OCI-LY7 (cell line): ENCODE measurements at regions not wholly inside any gene's neighbourhood (a gene's known extent, or its start where the extent isn't known, plus 50 kb on each side); places are given as distances from the start of the nearest gene placed in this dataset.

ENCODE experiments used
- BruUV-seq: library from RNA; stranded (reverse); fragments of 400-500 nt; replicated peaks from 2 replicates; lab custom pipeline; 2021; lab: Mats Ljungman, UMichigan
- CTCF ChIA-PET: fragments of 300-600 bp; sonication (Branson Sonifier 250); formaldehyde crosslinking; loops from one replicate; lab custom pipeline; 2022; ENCODE audit warnings: antibody characterized with exemption; ENCODE audit not compliant: unreplicated experiment; lab: Charles Lee
- POLR2A ChIA-PET: fragments of 300-600 bp; sonication (Branson Sonifier 250); formaldehyde crosslinking; loops from one replicate; lab custom pipeline; 2022; ENCODE audit warnings: antibody characterized with exemption; lab: Charles Lee
- DNase-seq: peaks from one replicate; pipeline ENCODE4 v3.0.0-alpha.2; 2015; ENCODE audit warnings: low spot score
- H2AFZ ChIP-seq: fragments of 200-600 bp; sonication (generic), shearing (Covaris generic); 2 replicates; pipeline ENCODE4 v1.6.1; 2014; ENCODE audit warnings: mild to moderate bottlenecking, antibody characterized with exemption, low read length, moderate library complexity
- H3K27ac ChIP-seq: fragments of 200-600 bp; sonication (generic); 2 replicates; pipeline ENCODE4 v1.5.1; 2014; ENCODE audit warnings: mixed run types, low read depth, mild to moderate bottlenecking, moderate library complexity, low read length, inconsistent platforms; ENCODE audit not compliant: poor library complexity, severe bottlenecking
- H3K36me3 ChIP-seq: fragments of 200-600 bp; sonication (generic); 2 replicates; pipeline ENCODE4 v1.6.1; 2014; ENCODE audit warnings: mild to moderate bottlenecking, antibody characterized with exemption, low read length, moderate library complexity, mixed read lengths; ENCODE audit not compliant: insufficient read depth
- H3K4me1 ChIP-seq: fragments of 200-600 bp; sonication (generic); 2 replicates; pipeline ENCODE4 v1.5.1; 2014; ENCODE audit warnings: mild to moderate bottlenecking, low read length; ENCODE audit not compliant: insufficient read depth, poor library complexity, severe bottlenecking
- H3K4me2 ChIP-seq: fragments of 200-600 bp; sonication (generic); 2 replicates; pipeline ENCODE4 v1.6.1; 2014; ENCODE audit warnings: mild to moderate bottlenecking, low read length
- H3K4me3 ChIP-seq: fragments of 200-600 bp; sonication (generic); 2 replicates; pipeline ENCODE4 v1.5.1; 2014; ENCODE audit warnings: mild to moderate bottlenecking, low read depth, low read length; ENCODE audit not compliant: poor library complexity, severe bottlenecking
- H3K79me2 ChIP-seq: fragments of 200-600 bp; sonication (generic); 2 replicates; pipeline ENCODE4 v1.6.1; 2016; ENCODE audit warnings: low read depth, mild to moderate bottlenecking, low read length, moderate library complexity, mixed read lengths; ENCODE audit not compliant: insufficient read depth
- H3K9me2 ChIP-seq: fragments of 200-600 bp; sonication (generic); 2 replicates; pipeline ENCODE4 v1.6.1; 2016; ENCODE audit warnings: mild to moderate bottlenecking, low read length, mixed read lengths; ENCODE audit not compliant: insufficient read depth
- H3K9me3 ChIP-seq: fragments of 200-600 bp; sonication (generic); 2 replicates; pipeline ENCODE4 v1.6.1; 2014; ENCODE audit warnings: mild to moderate bottlenecking, mixed run types, low read length, mixed read lengths
- H4K20me1 ChIP-seq: fragments of 200-600 bp; sonication (generic); 2 replicates; pipeline ENCODE4 v1.6.1; 2014; ENCODE audit warnings: mild to moderate bottlenecking, antibody characterized with exemption, low read length, moderate library complexity, mixed read lengths; ENCODE audit not compliant: insufficient read depth
- EZH2phosphoT487 ChIP-seq: fragments of 200-600 bp; sonication (generic); IDR thresholded peaks from 2 replicates; pipeline ENCODE4 v1.6.1; 2018; ENCODE audit warnings: low read depth, borderline replicate concordance, mild to moderate bottlenecking, mixed run types, antibody characterized with exemption, low read length, moderate library complexity, mixed read lengths
- intact Hi-C: fragments of 100-400 bp; cut with micrococcal nuclease; formaldehyde crosslinking; loops from one replicate; pipeline ENCODE4 v1.10.0; 2022; ENCODE audit not compliant: unreplicated experiment
- TF ChIP-seq, protein P1 (sequence below): fragments of 200-600 bp; sonication (generic); conservative IDR thresholded peaks from 2 replicates; pipeline ENCODE4 v1.5.1; 2014; ENCODE audit warnings: mild to moderate bottlenecking, antibody characterized with exemption, low read length, moderate library complexity, mixed read lengths

DNA sequence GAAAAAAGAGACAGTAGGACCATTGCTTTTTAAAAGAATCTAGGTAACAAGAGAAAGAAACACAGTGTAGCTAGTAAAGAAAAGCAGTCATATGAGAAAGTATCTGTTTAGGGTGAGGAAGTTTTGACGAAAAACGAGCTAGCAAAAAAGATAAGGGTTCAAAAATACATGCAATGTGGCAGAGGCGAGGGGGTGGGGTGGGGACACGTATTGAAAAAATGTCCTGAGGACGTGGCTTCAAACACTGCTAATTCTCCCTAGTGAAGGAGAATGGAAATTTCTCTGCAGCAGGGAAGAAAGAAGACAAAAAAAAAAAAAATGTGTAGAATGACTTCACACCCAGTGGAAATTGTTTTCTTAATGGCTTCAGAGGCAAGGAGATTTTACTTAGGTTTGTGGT, 856.4 kb upstream of the INTU start:
- H2AFZ ChIP-seq = no peak overlapping the region
- no peak for TF ChIP-seq EZH2phosphoT487
- TF ChIP-seq, protein P1, sequence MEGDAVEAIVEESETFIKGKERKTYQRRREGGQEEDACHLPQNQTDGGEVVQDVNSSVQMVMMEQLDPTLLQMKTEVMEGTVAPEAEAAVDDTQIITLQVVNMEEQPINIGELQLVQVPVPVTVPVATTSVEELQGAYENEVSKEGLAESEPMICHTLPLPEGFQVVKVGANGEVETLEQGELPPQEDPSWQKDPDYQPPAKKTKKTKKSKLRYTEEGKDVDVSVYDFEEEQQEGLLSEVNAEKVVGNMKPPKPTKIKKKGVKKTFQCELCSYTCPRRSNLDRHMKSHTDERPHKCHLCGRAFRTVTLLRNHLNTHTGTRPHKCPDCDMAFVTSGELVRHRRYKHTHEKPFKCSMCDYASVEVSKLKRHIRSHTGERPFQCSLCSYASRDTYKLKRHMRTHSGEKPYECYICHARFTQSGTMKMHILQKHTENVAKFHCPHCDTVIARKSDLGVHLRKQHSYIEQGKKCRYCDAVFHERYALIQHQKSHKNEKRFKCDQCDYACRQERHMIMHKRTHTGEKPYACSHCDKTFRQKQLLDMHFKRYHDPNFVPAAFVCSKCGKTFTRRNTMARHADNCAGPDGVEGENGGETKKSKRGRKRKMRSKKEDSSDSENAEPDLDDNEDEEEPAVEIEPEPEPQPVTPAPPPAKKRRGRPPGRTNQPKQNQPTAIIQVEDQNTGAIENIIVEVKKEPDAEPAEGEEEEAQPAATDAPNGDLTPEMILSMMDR = no peak
- no peaks in the 10 kb centered on the region for H3K36me3 ChIP-seq
- H3K27ac ChIP-seq = no peak overlapping the region
- no peaks in the 10 kb centered on the region for H3K9me3 ChIP-seq
- H3K4me3 ChIP-seq = no peak overlapping the region
- intact Hi-C loops = no loop called here
- POLR2A ChIA-PET = interaction anchor here (0.6 to 0.7 kb wide), 3 partner anchors 26 to 80 kb away, joined by 3 to 4 read pairs (median 3); no protein-coding TSS in a partner anchor
- H3K79me2 ChIP-seq = no peaks in the 10 kb centered on the region
- DNase-seq = no peak
- no peaks in the 10 kb centered on the region for H3K9me2 ChIP-seq
- H4K20me1 ChIP-seq = no peaks in the 10 kb centered on the region
- BruUV-seq = no TSS peak
- H3K4me1 ChIP-seq = no peaks in the 10 kb centered on the region
- CTCF ChIA-PET = no interaction called here
- H3K4me2 ChIP-seq = no peak overlapping the region

GRCh38 chr4:126777649-126778048, 855.1 kb upstream of the INTU start:
- POLR2A ChIA-PET = no interaction called here
- Histone ChIP-seq H3K79me2 (no peaks in the 10 kb centered on the region), H4K20me1 (no peaks in the 10 kb centered on the region), H3K9me3 (no peaks in the 10 kb centered on the region), H3K9me2 (no peaks in the 10 kb centered on the region), H3K36me3 (no peaks in the 10 kb centered on the region), H2AFZ (no peak overlapping the region), H3K4me3 (no peak overlapping the region), H3K4me2 (no peak overlapping the region), H3K4me1 (no peaks in the 10 kb centered on the region), H3K27ac (no peak overlapping the region)
- CTCF ChIA-PET = no interaction called here
- no peak for TF ChIP-seq EZH2phosphoT487
- TF ChIP-seq, protein P1 = no peak
- no TSS peak for BruUV-seq
- intact Hi-C loops = no loop called here
- no peak for DNase-seq

GRCh38 chr4:126778348-126778747, 854.4 kb upstream of the INTU start:
- ChIA-PET POLR2A (no interaction called here), CTCF (no interaction called here)
- no peak overlapping the region for H3K4me2 ChIP-seq
- DNase-seq = no peak
- no peaks in the 10 kb centered on the region for H3K36me3 ChIP-seq
- BruUV-seq = no TSS peak
- no peak overlapping the region for H3K4me3 ChIP-seq
- no peak overlapping the region for H3K27ac ChIP-seq
- no peaks in the 10 kb centered on the region for H3K9me3 ChIP-seq
- H3K79me2 ChIP-seq = no peaks in the 10 kb centered on the region
- H2AFZ ChIP-seq = no peak overlapping the region
- no peaks in the 10 kb centered on the region for H4K20me1 ChIP-seq
- no peak for TF ChIP-seq EZH2phosphoT487
- TF ChIP-seq, protein P1 = no peak
- no peaks in the 10 kb centered on the region for H3K4me1 ChIP-seq
- intact Hi-C loops = no loop called here
- no peaks in the 10 kb centered on the region for H3K9me2 ChIP-seq
